Cardiac fibroblast (primary cell): ENCODE measurements at regions not wholly inside any gene's neighbourhood (a gene's known extent, or its start where the extent isn't known, plus 50 kb on each side); places are given as distances from the start of the nearest gene placed in this dataset.

ENCODE experiments used
- DNase-seq, 2 donors: peaks; one replicate each; pipeline versions ENCODE4 v3.0.0 to v3.0.0-alpha.2; 2010; ENCODE audit warnings: low read depth in 2 of 2
- H3K4me3 ChIP-seq, 2 donors: replicated peaks in 1 of 2; 1 replicate in 1 of 2; 2 replicates in 1 of 2; pipeline ENCODE4 v1.5.1; 2011; ENCODE audit warnings: low read depth in 2 of 2, low read length in 2 of 2, mild to moderate bottlenecking in 2 of 2, moderate library complexity in 1 of 2
- CTCF ChIP-seq: IDR thresholded peaks from one replicate; pipeline ENCODE4 v1.5.1; 2011; ENCODE audit warnings: low read depth, mild to moderate bottlenecking, low read length, inconsistent platforms

- no peak overlapping the region for H3K4me3 ChIP-seq
- DNase-seq = no peak
- TF ChIP-seq CTCF = no peak
These were observed 238.3 kb upstream of the C1orf87 start for GRCh38 chr1:60311838-60312237.

GRCh38 chr1:60299581-60299980, 226.0 kb upstream of the C1orf87 start:
- no peak for DNase-seq
- no peak for TF ChIP-seq CTCF
- no peak overlapping the region for H3K4me3 ChIP-seq

- TF ChIP-seq CTCF = no peak
These were observed 224.7 kb upstream of the C1orf87 start for GRCh38 chr1:60298290-60298689.

GRCh38 chr1:60296794-60297193, 223.2 kb upstream of the C1orf87 start:
- no peak overlapping the region for H3K4me3 ChIP-seq
- DNase-seq = no peak

More at GRCh38 chr1:60298290-60298689, 224.7 kb upstream of the C1orf87 start:
- no peak for DNase-seq
- H3K4me3 ChIP-seq = no peak overlapping the region

GRCh38 chr1:60292140-60292539, 218.6 kb upstream of the C1orf87 start:
- no peak overlapping the region for H3K4me3 ChIP-seq
- no peak for TF ChIP-seq CTCF

More at GRCh38 chr1:60296794-60297193, 223.2 kb upstream of the C1orf87 start:
- no peak for TF ChIP-seq CTCF

GRCh38 chr1:60290393-60290792, 216.8 kb upstream of the C1orf87 start:
- no peak for DNase-seq
- no peak overlapping the region for H3K4me3 ChIP-seq
- no peak for TF ChIP-seq CTCF

More at GRCh38 chr1:60292140-60292539, 218.6 kb upstream of the C1orf87 start:
- no peak for DNase-seq

GRCh38 chr1:60287536-60287935, 214.0 kb upstream of the C1orf87 start:
- H3K4me3 ChIP-seq = no peak overlapping the region
- no peak for TF ChIP-seq CTCF
- DNase-seq = no peak
